ENCODE measurements at regions not wholly inside any gene's neighbourhood (a gene's known extent, or its start where the extent isn't known, plus 50 kb on each side); places are given as distances from the start of the nearest gene placed in this dataset.

DNA sequence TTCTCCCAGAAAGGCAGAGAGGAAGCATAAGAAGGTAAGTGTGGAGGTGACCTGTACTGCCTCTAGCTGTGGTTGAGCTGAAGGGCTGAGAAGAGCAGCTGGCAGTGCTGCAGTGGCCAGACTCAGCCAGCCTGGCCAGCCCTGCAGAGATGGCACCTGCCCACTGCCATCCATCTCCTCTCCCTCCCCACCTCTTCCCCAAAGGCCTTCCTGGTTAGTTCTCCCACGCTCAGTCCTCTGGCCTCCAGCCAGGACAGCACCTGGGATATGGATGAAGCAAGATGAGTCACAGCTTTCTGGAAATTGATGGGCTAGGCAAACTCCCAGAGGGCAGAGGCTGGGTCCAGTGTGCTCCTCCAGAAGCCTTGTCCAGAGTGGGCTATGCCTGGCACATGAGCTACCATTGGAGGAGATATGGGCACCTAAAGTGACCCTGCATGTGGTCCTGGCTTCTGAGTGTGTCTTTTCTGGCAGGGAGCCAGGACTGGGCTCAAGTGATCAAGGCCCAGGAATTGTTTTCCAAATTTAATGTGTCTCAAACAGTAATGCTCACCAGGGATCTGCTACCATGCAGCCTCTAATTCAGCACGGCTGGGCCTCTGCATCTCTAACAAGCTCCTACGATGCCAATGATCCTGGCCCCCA is 81.0 kb upstream of the CACUL1 start:
- no peak for DNase-seq (ENCODE audit: low read depth)

DNA sequence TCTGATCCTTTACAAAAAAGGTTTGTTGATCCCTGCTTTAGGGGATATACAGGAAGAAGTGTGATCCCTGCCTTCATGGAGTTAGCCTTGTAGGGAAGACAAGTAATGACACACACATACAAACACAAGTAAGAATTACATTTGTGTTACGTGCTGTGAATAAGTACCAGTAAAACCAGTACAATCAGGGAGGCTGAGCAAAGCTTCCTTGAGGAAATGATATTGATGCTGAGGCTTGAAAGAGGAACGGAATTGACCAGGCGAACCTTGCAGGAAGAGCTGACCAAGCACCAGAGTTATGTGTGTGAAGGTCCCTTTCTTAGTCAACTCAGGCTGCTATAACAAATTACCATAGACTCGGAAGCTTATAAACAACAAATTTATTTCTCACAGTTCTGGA is 83.6 kb upstream of the CACUL1 start:
- DNase-seq (ENCODE audit: low read depth) = no peak

DNA sequence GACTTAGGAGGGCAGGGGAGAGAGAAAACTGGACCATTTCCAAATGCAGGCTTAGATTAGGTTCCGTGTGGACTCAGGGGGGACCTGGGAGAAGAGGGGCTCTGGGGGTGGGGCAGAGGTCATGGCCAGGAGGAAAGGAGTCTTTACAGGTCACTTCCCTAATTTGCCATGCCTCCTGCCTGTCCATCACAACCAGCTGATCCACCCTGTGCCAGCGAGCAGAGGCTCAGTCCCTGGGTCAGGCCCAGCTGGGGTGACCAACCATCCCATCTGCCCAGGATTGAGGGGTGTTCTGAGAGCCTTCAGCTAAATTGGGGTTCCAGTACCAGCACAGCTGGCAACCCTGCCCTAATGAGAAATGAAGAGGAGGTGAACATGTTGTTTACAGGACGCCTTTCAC is 84.6 kb upstream of the CACUL1 start:
- DNase-seq (ENCODE audit: low read depth) = no peak

DNA sequence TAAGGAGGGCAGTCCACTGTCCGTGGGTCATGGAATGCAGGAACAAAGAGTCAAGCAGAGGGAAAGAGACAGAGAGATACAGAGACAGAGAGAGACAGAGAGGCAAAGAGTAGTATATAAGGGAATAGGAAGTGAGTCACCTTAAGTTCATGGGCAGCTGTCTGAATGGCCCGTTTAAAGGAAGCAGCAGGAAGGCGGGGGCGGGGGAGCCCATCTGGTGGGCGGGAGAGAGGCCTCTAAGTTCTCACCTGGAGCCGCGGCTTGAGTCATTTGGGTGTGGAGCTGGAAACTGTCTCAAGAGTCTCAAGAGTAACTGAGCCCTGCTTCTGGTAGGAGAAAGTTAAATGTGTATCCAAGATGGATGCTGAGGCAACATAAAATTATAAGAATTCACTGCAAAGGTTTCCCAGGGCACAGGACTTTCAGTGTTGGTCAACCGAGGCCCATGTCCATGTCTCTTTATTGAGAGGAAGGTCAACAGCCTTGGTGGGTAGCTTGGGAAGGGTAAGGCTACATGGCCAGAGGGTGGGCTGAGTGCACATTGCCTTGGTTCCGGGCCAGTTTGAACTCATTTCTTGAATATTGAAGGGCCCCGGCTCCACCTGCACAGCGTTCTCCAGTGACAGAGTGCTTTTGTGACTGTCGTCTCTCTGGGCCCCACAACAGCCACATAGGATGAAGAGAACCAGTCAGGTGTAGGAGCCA is 85.5 kb upstream of the CACUL1 start:
- DNase-seq (ENCODE audit: low read depth) = no peak

DNA sequence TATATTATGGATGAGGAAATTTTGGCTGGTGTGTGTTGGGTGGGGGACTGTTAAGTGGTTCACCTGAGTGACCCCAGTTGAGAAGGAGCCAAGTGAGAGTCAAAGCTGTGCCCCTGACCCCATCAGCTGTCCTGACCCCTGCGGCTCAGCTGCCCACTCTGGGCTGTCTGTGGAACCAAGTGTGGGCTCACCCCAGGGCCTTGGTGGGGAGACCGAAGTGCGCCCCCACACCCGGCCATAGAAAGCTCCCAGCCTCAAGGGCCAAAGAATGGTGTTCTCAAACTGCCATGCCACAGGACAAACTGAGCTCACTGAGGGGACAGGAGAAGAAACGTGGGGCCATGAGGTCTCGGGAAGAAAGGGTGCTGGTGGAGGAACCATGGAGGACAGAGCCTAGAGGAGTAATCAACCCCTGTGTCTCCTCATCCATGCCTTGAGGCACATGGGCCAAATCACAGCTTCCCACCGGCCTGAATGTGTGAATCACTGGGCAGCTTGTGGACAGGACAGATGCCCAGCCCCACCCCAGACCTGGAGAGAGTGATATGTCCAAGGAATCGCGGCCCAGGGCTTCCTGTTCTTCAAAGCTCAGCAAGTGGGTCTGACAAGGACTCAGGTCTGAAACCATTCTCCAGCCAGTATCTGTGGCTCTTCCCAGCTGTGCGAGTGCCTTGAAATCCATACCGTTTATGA is 86.2 kb upstream of the CACUL1 start:
- no peak for DNase-seq (ENCODE audit: low read depth)

DNA sequence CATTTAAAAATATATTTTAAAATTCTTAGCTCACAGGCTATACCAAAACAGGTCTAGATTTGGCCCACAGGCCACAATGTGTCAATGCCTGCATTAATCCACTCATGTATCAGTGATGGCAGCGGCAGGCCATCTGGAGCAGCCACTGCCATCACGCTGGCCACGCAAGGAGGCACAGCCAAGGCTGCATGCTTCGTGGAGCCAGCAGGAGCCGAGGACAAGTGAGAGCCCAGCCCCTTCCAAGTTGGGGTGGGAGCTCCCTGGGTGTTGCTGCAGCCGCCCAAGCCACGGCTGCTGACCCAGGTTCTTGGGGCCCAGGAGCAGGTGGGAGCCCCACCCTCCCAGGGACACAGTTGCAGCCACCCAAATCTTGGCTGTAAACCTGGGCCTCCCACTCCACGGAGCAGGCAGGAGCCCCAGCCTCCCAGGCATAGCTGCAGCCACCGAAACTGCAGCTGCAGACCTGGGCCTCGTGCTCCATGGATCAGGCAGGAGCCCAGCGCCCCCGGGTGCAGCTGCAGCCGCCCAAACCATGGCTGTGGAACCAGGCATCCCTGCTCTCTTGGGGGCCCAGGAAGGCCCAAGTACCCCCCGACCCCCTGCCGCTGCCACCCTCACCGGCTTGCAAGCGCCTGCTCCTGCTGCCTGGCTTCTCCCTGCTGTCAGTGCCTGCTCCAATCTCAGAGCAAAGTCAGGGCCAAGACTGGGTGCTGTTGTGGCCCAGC is 87.3 kb upstream of the CACUL1 start:
- DNase-seq (ENCODE audit: low read depth) = no peak

DNA sequence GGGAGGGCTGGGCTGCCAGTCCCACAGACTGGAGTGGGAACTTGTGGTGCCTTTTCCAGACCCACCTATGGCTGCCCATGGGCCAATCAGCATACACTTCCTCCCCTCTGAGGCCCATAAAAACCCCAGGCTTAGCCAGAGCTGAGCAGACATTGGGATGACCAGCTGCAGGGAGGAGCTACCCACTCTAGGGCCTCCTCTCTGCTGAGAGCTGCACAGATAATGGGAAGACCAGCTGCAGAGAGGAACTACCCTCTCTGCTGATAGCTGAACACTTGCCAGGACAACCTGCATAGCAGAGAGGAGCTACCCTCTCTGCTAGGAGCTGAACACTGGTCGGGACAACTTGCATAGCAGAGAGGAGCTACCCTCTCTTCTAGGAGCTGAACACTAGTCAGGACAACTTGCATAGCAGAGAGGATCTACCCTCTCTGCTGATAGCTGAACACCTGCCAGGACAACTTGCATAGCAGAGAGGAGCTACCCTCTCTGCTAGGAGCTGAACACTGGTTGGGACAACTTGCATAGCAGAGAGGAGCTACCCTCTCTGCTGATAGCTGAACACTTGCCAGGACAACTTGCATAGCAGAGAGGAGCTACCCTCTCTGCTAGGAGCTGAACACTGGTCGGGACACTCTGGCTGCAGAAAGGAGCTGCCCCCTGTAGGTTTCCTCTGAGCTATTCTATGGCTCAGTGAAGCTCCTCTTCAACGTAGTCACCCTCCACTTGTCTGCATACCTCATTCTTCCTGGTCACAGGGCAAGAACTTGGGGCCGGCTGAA is 88.3 kb upstream of the CACUL1 start:
- no peak for DNase-seq (ENCODE audit: low read depth)

DNA sequence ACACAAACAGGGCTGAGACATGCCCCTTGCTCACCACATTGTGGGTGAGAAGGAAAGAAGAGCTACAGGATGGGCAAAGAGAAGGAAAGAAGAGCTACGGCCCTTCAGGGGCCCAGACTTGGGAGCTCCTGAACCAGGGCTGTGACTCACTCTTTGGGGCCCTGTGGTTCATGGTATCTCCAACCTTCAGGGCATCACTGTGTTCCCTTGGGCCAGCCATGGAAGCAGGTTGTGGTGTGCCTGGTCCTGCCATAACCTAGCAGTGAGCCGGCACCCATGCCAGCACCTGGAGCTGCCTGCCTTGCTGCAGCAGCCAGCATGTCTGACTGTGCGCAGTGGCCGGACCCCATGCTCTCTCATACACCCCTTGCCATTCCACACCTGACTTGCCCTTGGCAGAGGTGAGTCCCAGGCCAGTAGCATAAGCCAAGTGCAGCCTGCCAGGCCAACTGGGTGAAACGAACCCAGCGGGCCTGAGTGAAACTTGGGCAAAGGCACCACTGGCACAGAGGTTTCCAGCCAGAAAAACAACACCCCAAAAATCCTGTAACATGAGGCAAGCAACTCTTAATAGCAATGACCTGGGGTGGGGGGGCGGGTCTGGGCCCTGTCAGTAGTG is 89.0 kb upstream of the CACUL1 start:
- no peak for DNase-seq (ENCODE audit: low read depth)

DNA sequence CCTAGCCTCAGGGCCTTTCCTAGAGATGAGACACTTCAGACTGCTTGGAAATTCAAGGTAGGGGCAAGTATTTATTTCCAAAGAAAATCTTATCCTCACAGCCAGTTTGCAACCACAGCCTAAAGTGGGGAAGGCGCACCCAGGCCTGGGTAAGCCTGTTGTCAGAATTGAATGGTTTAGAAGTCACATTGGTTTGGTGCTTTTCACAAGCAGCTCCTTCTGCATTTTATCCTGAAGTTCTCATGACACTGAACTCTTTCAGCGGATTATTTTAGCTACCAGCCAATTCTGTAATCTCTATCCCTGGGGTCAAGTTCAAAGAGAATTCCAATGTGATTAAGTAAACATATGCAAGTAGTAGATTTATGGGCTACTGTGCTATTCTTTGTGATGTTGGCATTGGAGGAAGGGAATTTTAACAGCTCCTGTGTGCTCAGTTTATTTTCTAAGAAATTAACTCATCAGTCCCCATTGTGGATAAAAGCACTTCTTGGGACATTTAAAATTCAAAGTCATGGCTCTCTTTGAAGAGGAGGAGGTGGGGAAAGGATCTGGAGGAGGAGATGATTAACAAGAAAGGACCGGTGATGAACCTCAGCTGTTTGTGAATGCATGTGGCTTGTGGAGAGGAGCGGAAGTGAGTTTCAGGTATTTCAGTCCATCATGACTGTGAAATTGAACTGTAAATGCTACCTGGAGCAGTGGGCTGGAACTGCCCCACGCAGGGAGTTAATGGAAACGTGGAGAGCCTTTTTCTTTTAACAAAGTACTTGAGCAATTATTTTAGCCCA is 90.2 kb upstream of the CACUL1 start:
- no peak for DNase-seq (ENCODE audit: low read depth)

DNA sequence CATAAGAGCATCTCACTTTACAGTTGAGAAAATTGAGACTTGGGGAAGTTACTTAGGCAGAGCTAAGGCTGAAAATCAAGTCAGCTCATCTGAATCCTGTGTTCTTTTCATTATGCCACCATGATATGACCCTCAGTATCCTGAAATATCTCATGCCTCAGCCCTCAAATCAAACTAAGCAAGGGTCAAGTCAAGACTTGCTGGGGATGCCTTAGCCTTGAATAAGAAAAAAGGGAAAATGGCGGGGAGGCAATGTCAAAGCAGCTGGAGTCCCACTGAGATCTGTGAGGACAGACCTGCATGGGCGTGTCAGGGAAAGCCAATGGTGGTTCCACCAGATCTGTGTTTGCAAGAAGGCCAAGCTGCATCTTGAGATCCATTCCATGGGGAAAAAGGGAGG is 91.0 kb upstream of the CACUL1 start:
- no peak for DNase-seq (ENCODE audit: low read depth)

DNA sequence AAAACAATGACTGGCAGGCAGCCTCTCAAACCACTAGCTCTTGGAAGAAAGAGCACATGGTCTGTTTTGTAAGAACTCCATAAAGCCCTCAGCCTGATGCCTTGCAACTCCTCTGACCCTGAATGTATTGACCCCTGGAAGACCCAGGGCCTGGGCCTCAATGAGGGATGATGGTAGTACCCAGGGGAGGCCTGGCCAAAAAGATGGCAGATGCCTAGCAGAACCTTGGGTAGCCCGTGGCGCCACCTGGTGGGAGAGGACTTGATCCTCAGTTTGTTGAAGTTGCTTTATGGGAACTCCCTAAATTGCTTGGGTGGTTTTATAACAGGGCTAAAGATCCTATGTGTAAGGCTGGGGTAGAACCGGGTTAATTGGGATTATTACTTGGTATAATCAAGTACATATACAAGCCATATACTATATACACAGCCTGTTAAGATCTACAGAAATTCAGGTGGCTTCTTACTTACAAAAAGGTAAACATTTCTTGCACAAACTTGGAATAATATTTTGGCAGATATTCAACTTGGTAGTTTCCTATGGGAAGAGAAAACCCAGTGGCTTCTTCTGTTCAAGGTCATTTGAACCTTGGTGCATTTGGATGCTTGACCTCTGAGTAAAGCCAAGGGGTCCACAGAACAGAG is 95.8 kb upstream of the CACUL1 start:
- peak; percentile 8 for DNase-seq (ENCODE audit: low read depth)

DNA sequence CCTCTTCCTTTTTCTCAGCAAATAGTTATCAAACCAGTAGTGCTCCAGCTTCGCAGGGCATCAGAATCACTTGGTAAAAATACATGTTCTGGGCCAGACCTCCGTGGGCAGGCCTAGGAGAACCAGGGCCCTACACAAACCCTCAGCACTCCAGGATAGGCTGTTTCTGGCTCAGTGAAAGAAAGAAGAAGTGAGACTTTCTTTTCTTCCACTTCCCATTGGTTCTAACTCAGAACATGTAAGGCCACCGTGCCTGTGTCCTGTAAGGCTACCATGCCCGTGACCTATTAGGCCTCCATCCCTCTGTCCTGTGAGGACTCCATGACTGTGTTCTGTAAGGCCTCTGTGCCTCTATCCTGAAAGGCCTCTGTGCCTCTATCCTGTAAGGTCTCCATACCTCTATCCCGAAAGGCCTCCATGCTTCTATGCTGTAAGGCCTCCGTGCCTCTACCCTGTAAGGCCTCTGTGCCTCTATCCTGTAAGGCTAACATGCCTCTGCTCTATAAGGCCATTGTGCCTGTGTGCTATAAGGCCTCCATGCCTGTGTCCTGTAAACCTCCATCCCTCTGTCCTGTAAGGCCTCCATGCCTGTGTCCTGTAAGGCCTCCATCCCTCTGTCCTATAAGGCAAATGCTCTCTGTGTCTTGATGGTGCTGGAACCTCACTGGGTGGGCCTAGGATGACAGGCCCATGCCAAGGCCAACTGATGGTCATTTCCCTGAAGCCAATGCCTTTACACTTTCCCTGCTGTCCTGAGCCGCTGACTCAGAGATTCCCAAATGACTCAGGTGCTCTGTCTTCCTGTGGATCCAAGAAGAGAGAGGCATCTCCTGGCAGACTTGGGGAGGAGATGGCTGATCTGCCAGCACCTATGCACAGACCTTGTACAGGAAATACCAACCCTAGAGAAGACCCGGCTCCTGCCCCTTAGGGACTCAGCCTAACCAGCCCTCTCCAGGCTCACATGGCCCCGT is 96.6 kb upstream of the CACUL1 start:
- DNase-seq (ENCODE audit: low read depth) = no peak

DNA sequence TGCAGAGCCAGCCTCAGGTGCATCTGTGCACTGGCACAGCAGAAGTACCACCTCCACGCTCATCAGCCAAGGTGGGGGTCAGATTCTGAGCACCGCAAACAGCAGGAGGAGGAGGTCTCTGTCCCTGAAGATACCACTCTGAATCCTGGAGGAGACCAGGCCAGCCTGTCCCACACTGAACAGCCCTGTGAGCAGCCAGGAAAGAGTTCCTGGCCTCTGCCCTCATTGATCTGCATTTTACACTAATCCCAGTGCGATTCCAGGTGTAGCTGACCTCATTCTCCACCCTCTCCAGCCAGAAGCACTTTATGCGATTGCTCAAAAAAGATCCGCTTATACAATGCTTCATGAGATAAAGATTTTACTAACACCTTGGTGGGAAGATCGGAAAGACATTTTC is 99.1 kb upstream of the CACUL1 start:
- DNase-seq (ENCODE audit: low read depth) = no peak

DNA sequence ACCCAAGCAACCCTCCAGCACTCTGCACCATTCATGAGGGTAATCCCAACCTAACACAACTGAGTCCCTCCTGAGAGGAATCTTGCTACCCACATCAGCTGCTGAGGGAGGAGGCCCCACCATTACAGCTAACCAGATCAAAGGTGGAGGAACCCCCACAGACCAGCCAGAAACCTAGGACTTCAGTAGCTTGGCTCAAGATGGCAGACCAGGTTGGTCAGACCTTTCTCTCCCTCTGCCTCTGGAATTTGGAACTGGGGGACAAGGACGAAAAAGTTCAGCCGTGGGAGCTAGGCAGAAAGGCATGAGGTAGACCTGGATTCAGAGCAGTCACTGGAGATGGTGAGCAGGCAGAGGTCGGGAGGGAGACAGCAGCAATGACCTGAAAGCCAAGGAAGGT is 101.3 kb upstream of the CACUL1 start:
- DNase-seq (ENCODE audit: low read depth) = no peak

DNA sequence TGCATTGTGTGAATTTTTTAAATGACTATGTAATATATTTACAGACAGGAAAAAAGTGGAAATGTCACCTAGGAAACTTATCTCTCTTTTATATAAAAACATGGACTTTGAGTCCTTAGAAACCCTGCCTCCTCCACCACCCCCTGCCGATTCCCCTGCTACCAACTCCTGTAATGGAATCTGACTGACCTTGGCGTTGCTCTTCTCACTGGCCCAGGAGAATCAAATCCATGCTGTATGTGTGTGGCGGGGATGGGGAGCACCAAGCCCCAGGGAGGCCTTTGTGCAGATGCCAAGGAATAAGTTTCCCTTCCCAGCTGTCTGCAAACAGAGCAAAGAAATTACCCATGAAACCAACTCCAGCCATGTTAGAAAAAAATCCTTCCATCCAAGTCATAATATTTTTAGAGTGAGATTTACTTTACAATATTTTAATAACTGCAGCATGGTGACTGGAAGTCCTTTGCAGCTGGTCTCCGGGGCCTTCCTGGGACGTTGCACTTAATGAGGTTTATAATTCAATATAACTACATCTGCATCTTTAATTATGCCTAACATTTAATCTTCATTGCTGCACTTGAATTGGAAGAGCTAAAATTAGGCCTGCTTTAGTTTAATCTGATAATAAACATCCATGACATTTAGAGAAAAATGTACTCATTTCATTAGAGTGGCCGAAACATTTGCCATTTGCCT is 111.4 kb upstream of the CACUL1 start:
- no peak for DNase-seq (ENCODE audit: low read depth)

DNA sequence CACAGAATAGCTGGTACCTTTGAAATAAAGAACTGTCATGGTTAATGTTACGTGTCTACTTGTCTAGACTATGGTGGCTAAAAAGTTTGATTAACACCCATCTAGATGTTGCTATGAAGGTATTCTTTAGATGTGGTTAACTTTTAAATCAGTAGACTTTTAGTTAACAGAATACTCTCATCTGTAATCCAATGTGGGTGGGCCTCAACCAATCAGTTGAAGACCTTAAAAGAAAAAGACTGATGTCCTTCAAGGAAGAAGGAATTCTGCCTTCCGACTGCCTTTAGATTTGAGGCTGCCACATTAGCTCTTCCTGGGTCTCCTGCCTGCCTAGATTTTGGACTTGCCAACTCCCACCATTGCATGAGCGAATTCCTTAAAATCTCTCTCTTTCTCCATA is 113.0 kb upstream of the CACUL1 start:
- DNase-seq (ENCODE audit: low read depth) = no peak

DNA sequence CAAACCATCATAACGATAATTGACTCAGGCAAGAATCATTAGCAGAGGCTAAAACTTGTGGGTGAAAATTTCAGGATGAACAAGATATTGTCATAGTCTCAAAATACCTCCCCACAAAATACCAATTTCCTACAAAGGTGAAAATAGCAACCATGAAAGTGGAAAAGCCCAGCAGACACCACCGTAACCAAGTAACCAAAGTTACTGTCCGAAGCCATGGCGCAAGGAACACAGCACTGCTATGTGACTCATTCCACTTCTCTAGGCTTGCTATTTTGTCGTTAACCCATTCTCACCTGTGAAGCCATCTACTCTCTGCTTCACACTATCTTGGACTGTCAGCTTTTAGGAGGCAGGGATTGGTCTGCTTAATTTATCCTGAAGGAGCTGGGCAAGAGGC is 113.8 kb upstream of the CACUL1 start:
- DNase-seq (ENCODE audit: low read depth) = no peak

DNA sequence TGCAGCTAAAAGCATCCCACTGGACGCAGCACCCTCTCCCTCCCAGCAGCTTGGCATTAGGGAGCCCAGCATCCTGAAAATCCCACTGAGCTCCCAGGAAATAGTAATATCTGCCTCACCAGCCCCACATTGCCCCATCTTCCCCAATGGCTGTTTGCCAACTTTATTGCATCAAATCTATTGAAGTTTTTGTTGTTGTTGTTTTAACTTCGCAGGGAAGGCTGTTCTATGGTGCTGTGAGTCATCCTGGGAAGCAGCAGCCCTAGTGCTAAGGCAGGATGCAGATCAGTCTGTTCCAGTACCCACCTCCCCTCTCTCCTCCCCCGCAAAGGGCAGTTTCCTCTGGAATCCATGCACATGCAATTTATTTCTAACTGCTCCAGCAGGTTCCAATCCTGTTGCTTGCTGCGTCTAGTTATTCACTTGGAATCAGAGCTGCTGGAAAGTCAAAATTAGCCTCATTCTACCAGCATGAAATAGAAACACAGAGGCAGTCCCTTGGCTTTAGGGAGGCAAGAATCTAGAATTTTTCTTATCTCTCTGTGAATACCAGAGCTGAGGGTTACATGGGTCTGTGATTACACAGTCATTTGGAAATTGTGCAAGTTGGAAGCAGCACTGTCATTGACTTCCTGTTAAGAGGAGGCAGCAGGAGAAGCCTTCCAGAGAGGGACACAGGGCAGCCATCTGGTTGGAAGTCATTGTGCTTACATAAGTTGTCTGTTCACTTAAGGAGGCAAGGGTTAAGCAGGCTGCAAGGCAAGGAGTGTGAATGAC is 115.9 kb upstream of the CACUL1 start:
- DNase-seq (ENCODE audit: low read depth) = no peak

All from T-helper 22 cell (primary cell).